Testis (tissue), 2 donors: ENCODE measurements at regions not wholly inside any gene's neighbourhood (a gene's known extent, or its start where the extent isn't known, plus 50 kb on each side); places are given as distances from the start of the nearest gene placed in this dataset.

Experiments
- DNase-seq: peaks from one replicate; pipeline ENCODE4 v3.0.0-alpha.2; 2019
- H3K27ac ChIP-seq, 2 donors: fragments of 200-600 bp; sonication (generic); one replicate each; pipeline ENCODE4 v1.5.1; 2019
- H3K27me3 ChIP-seq: fragments of 200-600 bp; sonication (generic); one replicate; pipeline ENCODE4 v1.5.1; 2019
- H3K36me3 ChIP-seq: fragments of 200-600 bp; sonication (generic); one replicate; pipeline ENCODE4 v1.5.1; 2017; ENCODE audit warnings: low read depth; ENCODE audit errors: missing control alignments
- H3K4me1 ChIP-seq: fragments of 200-600 bp; sonication (generic); one replicate; pipeline ENCODE4 v1.5.1; 2019
- H3K4me3 ChIP-seq, 2 donors: fragments of 200-600 bp; sonication (generic); one replicate each; pipeline ENCODE4 v1.5.1; 2017 to 2019
- H3K9me3 ChIP-seq: fragments of 200-600 bp; sonication (generic); one replicate; pipeline ENCODE4 v1.5.1; 2017
- POLR2A ChIP-seq: fragments of 450-650 bp; IDR thresholded peaks from one replicate; pipeline ENCODE4 v1.6.1; 2017; ENCODE audit warnings: antibody characterized with exemption, mild to moderate bottlenecking, moderate library complexity
- WGBS, 2 donors: methylation state at CpG; one replicate each; pipeline ENCODE4 v1.1.5; 2018; 5-methylcytosine and 5-hydroxymethylcytosine counted together
- intact Hi-C: fragments of 100-400 bp; cut with DNase I; formaldehyde crosslinking; loops from one replicate; pipeline ENCODE4 v1.15.1; 2023; ENCODE audit warnings: low total_unique reads
- TF ChIP-seq, protein P1 (sequence below), 3 experiments: fragments of 450-650 bp in 2 of 3; fragments of 200-600 bp in 1 of 3; sonication (generic) in 1 of 3; IDR thresholded peaks; one replicate each; pipeline ENCODE4 v1.5.1; 2016 to 2019; ENCODE audit warnings: antibody characterized with exemption in 3 of 3, mild to moderate bottlenecking in 2 of 3, moderate library complexity in 1 of 3

DNA sequence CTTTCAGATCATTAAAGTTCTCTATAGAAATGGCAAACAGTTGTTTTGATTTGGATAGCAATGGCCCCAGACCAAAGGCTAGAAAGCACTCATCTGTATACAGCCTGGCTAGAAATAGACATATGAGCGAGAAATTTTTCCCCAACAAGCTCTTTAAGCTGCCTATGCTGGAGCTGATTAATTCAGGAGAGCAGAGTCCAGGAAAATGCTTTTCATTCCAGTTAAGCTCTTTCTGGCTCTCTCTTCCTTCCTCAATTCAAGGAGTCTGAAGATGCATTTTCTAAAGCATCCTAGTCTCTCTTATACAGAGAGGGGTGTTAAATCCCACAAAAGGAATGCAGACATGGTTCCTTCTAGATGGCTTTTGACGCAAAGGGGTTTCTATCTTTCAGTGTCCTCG, 141.7 kb upstream of the RAI2 start:
- H3K36me3 ChIP-seq = no peaks in the 10 kb centered on the region
- no peak overlapping the region for H3K27ac ChIP-seq
- no peak for DNase-seq
- H3K9me3 ChIP-seq = no peaks in the 10 kb centered on the region
- WGBS, 2 donors = 71 to 78% methylated on average over 3 of the region's 3 CpGs
- H3K4me1 ChIP-seq = no peaks in the 10 kb centered on the region
- H3K27me3 ChIP-seq = no peaks in the 10 kb centered on the region
- no peak for TF ChIP-seq POLR2A
- TF ChIP-seq, protein P1, sequence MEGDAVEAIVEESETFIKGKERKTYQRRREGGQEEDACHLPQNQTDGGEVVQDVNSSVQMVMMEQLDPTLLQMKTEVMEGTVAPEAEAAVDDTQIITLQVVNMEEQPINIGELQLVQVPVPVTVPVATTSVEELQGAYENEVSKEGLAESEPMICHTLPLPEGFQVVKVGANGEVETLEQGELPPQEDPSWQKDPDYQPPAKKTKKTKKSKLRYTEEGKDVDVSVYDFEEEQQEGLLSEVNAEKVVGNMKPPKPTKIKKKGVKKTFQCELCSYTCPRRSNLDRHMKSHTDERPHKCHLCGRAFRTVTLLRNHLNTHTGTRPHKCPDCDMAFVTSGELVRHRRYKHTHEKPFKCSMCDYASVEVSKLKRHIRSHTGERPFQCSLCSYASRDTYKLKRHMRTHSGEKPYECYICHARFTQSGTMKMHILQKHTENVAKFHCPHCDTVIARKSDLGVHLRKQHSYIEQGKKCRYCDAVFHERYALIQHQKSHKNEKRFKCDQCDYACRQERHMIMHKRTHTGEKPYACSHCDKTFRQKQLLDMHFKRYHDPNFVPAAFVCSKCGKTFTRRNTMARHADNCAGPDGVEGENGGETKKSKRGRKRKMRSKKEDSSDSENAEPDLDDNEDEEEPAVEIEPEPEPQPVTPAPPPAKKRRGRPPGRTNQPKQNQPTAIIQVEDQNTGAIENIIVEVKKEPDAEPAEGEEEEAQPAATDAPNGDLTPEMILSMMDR (IDR thresholded peaks at IDR 0.05) = no peak
- no peak overlapping the region for H3K4me3 ChIP-seq
- intact Hi-C loops = no loop called here

DNA sequence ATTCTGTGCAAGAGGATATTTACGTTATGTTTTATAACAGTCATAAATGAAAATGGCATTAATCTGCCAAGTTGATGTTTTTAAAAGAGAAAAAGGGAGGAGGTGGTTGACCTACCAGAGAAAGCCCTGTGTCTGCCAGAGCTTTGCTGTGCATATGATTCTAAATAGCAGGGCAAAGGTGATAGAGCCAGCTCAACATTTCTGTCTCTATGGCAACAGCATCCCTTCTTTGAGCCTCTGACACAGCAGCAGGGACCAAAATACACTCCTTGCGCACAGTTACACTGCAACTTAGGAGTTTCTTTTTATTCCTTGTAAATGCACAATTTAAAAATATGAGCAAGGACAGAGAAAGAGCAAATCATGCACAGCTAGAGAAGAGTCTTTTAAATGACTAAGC, 133.3 kb upstream of the RAI2 start:
- no peak overlapping the region for H3K27ac ChIP-seq
- no peak for TF ChIP-seq POLR2A
- TF ChIP-seq, protein P1 (IDR thresholded peaks at IDR 0.05) = no peak
- no peak overlapping the region for H3K4me3 ChIP-seq
- no peak for DNase-seq
- H3K4me1 ChIP-seq = no peaks in the 10 kb centered on the region
- H3K36me3 ChIP-seq = no peaks in the 10 kb centered on the region
- 84 to 88% methylated on average over 2 of the region's 2 CpGs for WGBS, 2 donors
- no peaks in the 10 kb centered on the region for H3K27me3 ChIP-seq
- intact Hi-C loops = no loop called here
- H3K9me3 ChIP-seq = no peaks in the 10 kb centered on the region

DNA sequence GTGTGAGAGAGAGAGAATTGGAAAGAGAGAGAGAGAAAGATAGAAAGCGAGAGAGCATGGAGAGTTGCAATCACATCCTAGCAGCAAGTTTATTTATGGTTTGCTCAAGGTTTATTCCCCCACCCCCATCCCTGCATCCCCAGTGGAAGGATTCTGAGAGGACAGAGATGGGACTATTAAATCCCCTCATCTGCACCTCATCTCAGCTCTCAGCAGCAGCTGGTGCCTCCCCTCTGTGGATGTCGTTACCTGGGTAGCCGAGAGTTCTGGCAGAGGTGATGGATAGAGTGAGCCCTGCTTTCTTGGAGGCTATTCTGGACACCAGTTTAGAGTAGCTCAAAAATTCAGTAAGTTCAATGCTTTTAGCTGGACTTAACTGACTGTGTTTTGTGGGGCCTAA, 132.0 kb upstream of the RAI2 start:
- WGBS, 2 donors = 84 to 91% methylated on average over 2 to 3 of the region's 3 CpGs
- Histone ChIP-seq H3K4me3 (no peak overlapping the region), H3K27ac (no peak overlapping the region), H3K4me1 (no peaks in the 10 kb centered on the region), H3K9me3 (no peaks in the 10 kb centered on the region), H3K36me3 (no peaks in the 10 kb centered on the region), H3K27me3 (no peaks in the 10 kb centered on the region)
- TF ChIP-seq, protein P1 (IDR thresholded peaks at IDR 0.05) = no peak
- TF ChIP-seq POLR2A = no peak
- intact Hi-C loops = no loop called here
- no peak for DNase-seq

DNA sequence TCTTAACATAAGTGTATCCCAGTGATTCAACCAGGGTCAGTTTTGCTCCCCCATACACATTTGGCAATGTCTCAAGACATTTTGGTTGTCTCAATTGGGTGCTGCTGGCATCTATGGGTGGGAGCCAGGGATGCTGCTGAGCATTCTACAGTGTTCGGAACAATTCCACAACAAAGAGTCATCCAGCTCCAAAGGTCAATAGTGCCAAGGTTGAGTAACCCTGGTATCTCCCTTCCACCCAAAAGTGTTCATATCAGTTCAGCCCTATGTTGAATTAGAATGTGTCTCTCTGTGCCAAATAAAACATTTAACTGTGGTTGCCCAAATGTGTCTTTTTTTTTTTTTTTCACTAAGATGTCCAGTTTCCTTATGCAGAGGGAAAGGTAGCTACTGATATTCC, 129.4 kb upstream of the RAI2 start:
- Histone ChIP-seq H3K27me3 (no peaks in the 10 kb centered on the region), H3K36me3 (no peaks in the 10 kb centered on the region), H3K4me1 (no peaks in the 10 kb centered on the region), H3K27ac (no peak overlapping the region), H3K9me3 (no peaks in the 10 kb centered on the region), H3K4me3 (no peak overlapping the region)
- TF ChIP-seq, protein P1 (IDR thresholded peaks at IDR 0.05) = no peak
- no peak for TF ChIP-seq POLR2A
- WGBS, 2 donors = 71 to 80% methylated on average over 1 of the region's 1 CpG
- no peak for DNase-seq
- intact Hi-C loops = no loop called here

DNA sequence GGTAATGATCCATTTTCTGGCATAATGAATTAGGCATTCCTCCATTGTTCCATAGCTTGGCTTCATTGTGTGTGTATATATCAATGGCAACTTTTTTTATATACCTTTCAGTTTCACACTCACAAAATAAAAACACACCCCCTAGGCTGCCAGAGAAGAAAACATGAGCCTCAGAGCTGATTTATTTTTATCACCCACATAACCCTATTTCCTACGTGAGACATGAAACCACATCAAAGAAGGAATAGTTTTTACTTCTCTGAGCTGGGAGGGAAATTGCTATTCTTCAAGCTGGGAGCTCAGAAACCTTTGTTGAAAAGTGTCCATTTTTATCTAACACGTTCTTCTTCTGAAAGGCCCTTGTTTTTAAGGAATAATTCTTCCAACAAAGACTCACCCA, 126.7 kb upstream of the RAI2 start:
- DNase-seq = no peak
- H3K4me3 ChIP-seq = no peak overlapping the region
- H3K27me3 ChIP-seq = no peaks in the 10 kb centered on the region
- intact Hi-C loops = no loop called here
- H3K9me3 ChIP-seq = no peaks in the 10 kb centered on the region
- no peaks in the 10 kb centered on the region for H3K36me3 ChIP-seq
- WGBS, 2 donors = 52 to 57% methylated on average over 2 of the region's 2 CpGs
- H3K4me1 ChIP-seq = no peaks in the 10 kb centered on the region
- no peak overlapping the region for H3K27ac ChIP-seq
- TF ChIP-seq POLR2A = no peak
